ENCODE measurements at regions not wholly inside any gene's neighbourhood (a gene's known extent, or its start where the extent isn't known, plus 50 kb on each side); places are given as distances from the start of the nearest gene placed in this dataset.

DNA sequence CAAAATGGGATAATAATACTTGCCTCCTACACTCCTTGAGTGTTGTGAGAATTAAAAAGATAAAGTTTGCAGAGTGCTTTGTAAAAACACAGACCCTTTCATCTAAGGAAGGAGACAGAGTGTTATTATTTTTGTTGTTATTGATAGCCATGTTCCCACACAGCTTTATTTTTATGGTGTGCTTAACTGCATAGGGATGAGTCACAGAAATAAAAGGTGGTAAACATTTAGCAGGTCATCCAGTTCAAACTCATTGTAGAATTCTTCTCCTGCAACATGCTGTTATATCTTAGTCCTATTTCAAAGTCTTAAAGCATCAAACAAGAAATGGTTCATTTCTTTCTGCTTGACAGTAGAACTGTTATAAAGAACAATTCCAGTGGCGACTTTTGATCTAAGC lies 367.5 kb upstream of the ACTBL2 start:
- no peak for DNase-seq (ENCODE audit: low read depth, low spot score)

DNA sequence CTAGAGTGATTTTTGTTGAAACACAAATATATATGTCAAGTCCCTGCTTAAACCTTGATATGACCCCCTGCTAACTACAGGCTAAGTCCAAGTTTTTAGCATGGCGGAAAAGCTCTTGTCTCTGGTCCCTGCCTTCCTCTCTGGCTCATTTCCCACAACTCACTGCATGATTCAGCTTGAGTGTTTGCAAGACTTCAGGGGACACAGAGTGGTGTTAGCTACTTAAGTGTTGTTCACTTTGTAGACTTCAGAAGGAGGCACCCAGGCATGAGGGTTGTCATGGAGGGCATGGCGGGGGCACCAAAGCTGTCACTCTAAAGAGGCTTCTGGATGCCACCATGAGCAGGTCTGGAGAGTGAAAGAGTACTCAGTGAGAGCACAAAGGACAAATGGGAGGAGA lies 362.4 kb upstream of the ACTBL2 start:
- no peak for DNase-seq (ENCODE audit: low read depth, low spot score)

DNA sequence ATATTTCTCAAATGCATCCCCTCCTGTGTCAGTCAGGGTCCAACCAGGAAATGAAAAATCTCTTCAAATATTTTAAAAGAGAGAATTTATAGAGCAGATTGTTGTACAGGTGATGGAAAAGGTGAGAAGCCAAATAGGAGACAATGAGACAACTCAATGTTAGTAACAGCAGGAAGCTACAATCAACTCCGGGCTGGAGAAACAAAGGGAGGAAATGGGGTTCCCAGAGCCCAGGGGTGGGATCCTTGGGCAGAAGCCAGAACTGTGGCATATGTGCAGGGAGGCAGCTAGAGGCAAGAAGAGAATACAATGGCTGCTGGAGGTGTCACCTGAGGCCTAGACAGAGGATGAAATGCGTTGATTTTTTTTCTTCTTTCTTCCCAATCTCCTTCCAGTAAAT lies 361.8 kb upstream of the ACTBL2 start:
- peak; percentile 35 for DNase-seq (ENCODE audit: low read depth, low spot score)

DNA sequence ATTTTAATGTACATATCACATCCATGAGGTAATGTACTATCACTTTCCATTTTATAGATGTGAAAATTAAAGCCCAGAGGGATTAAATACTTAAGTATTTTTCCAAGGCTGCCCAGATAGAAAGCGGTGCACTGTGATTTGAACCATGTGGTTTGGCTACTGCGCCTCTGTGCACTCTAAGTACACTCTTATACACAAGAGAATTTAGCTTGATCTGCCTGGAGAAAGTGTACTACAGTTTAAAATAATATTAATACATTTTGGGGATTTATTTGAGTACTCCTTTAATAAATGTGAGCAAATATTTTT lies 360.4 kb upstream of the ACTBL2 start:
- DNase-seq (ENCODE audit: low read depth, low spot score): no peak

DNA sequence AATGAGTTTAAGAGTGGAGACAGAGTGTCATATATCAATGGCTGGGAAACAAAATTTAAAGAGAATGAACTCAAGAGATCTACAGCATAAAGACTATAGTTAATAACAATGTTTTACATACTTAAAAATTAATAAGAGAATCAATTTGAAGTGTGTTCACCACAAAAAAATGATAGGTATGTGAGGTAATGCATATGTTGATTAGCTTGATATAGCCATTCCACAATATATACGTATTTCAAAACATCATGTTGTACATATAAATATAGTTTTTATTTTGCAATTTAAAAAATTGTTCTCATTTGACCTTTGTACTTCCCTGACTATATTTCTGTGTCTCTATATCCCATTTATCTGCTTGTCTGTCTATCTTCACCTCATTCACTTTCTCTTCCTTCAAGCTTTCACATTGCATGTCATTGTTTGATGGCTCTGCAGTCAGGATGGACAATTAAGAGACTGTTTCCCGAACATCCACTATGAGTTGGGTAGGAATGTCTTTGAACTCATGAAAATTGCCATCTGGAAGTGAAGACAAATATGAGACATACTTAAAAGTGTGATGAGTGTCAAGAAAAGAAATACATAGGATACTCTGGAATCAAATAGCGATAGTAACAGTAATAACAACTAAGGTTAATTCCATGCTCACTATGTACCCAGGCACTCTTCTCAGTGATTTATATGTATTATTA lies 359.9 kb upstream of the ACTBL2 start:
- no peak for DNase-seq (ENCODE audit: low read depth, low spot score)

DNA sequence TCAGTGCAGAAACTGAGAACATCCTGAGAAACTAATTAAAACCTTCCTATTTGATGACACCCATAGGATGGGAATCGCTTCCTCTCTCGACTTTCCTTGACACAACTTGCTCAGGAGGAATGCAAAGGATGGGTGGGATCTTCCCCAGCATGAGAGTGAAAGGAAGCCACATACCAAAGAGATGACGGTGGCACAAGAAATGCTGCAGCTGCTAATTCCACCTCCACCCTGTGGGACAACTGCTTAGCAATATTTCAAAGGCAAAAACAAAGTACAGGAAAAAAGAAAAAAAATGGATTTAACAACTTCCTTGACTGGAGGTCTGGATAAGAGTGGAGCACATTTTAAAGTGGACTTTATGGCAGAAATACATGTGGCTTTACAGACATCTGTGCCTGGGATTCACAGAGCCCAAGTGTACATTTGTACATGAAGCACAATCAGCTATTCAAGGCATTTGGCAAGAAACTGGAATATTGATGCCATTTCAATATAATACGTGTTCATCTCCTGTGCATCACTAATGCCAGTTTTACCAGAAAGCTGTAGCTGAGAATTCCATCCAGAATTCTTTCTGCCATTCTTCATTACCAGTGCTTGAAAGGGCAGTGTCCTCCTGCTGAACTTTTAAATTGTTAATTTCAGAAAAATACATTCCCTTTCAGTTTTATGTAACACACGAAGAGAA lies 359.2 kb upstream of the ACTBL2 start:
- DNase-seq (ENCODE audit: low read depth, low spot score): peak; percentile 90

DNA sequence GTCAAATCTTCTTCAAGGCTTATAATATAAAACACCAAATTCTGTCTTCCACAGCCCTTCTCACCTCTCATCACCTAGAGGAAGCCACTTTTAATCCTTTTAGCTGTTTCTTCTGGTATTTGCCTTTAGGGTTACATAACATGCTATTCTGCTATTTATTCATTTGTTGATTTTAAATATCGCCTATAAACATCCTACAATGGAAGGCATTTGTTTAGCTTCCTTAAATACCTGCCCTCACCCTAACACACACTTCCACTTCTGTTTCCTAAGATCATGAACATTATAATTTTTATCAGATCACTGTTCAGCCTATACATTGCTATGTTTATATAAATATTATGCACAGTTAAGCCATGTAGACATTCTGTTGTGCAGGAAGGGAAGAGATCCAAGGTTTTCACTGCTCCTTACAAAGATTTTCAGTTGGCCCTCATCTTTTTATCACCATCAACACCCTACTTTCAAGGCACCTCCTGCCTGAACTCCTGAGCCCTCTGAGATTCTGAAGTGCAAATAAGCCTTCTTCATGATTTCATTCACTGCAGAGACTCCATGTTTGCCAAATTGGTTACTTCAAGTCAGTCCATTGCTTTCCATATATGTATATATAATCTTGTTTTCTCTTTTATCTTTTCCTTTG lies 356.9 kb upstream of the ACTBL2 start:
- DNase-seq (ENCODE audit: low read depth, low spot score): no peak

DNA sequence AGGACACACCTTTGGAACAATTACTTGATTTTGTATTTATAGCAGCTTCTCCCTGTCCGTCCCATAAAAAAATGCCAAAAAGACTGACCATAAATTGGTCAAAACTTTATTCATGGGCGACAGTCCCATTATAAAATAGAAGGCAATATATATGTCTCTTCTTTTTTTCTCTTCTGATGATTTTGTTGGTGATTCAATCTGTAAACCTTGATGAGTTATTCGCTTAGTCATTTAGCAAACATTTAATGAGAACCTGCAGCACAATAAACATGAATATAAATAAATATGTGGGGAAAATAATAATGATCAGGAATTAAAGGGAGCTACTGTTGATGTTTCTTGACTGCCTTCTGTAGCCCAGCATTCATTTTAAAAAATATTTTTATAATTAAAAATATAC lies 356.4 kb upstream of the ACTBL2 start:
- no peak for DNase-seq (ENCODE audit: low read depth, low spot score)

DNA sequence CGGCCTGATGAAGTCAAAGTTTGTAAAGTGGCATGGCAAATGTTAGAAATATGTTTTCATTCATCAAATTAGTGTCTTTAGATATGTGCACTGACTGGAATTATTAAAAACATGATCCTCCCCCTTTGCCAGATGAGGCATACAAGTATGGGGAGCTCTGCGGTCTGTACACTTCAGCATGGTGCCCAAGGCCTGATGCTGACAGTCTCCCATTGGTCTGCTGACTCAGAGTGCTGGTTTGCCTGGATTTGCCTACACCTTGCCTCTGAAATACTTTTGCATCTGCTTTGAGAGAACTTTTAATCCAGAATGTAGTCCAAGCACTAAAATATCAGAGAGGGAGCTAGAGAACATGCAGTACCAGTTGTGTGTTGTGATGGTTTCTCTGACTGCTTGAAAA lies 354.3 kb upstream of the ACTBL2 start:
- DNase-seq (ENCODE audit: low read depth, low spot score): no peak

DNA sequence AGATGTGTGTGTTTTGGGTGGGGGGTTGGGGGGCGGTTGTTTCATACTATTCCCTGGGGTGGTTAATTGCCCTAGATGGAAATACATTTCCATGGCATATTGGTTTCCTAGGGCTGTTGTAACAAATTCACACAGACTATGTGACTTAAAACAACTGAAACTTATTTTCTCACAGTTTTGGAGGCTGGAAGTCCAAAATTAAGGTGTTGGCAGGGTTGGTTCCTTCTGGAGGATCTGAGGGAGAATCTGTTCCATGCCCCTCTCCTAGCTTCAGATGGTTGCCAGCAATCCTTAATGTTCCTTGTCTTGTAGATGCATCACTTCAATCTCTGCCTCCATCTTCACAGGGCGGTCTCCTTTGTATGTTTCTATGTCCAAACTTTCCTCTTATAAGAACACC lies 353.7 kb upstream of the ACTBL2 start:
- DNase-seq (ENCODE audit: low read depth, low spot score): no peak

DNA sequence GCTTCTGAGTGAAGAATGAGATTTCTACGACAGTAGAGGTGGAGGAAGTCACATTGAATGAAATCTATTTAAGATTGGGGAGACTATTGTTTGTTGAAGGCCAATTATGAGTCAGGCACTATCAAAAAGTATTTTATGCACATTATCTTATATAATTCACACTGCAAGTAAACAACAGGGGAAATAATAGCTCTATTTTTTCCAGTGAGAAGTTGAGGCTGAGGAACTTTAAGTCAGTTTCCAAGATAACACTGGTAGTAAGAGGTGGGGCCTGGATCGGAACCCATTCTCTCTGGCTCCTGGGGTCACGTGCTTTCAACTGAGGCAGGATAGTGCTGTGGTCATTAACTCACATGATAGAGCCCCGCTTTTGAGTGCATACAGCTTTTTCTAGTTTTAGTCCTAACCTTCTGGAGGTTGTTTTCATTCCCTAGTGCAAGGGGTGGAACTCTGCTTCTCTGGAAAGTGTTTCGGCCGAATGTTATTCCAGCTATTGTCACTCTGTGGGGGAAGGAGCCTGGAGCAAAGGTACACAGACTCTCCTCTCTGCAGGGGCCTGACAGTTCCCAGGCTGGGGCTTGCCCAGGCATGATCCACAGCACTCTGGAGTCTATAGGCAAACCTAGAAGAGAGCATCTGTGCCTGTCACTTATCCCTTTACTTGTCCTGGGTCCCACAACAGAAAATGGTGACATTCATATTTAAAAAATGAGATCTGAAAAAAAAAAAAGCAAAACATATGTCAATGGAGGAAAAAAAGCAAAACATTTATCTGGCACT lies 352.4 kb upstream of the ACTBL2 start:
- no peak for DNase-seq (ENCODE audit: low read depth, low spot score)

DNA sequence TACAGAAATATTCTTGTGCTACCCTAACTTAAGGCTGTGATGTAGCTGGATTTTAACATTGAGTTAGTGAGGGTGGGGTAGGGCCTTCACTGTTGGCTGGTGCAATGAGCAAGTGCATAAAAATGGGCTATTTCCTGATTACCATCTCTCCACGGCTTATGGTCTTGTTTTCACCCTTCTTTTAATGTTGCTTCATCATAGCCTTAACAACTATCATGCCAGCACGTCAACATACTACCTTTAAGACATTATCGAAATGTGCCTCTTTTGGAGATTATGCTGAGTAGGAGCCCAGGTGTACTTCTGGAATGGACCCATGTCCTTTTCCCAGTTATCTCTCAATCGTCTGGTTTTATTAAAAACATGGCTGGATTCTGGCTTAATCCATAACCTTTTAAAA lies 350.9 kb upstream of the ACTBL2 start:
- DNase-seq (ENCODE audit: low read depth, low spot score): no peak

DNA sequence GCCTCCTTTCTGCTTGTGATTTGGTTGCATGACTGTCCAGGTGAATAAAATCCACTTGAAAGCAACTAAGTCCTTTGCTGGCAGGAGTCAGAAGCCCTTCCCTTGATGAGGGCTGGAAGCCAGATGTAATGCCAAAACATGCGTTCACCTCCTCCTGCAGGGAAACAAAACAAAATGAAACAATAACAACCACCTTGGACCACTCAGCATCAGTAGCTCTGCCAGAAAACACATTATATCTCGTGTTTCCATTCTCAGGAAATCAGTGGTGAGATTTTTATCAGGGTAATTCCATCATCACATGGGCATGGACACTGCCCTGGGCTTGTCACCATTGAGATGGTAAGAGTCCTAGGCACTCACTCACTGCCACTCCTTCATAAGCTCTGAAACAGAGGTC lies 350.3 kb upstream of the ACTBL2 start:
- DNase-seq (ENCODE audit: low read depth, low spot score): no peak

DNA sequence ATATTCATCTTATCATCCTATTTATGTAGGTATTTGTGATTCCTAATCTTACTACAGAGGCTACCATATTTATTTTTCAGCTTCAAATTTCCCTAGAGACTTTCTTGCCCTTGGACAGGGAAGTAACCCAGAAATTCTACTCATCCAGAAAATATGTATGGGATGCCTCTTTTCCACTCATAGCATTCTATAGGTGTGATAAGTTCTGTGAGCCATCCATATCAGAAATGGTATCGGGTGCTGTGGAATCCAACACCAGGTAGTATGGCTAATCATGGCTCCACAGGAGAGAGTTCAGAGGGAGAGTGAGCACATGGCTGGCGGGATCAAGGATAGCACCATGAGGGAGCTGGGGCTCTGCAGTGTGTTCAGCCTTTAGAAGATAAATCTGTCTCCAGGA lies 349.3 kb upstream of the ACTBL2 start:
- no peak for DNase-seq (ENCODE audit: low read depth, low spot score)

DNA sequence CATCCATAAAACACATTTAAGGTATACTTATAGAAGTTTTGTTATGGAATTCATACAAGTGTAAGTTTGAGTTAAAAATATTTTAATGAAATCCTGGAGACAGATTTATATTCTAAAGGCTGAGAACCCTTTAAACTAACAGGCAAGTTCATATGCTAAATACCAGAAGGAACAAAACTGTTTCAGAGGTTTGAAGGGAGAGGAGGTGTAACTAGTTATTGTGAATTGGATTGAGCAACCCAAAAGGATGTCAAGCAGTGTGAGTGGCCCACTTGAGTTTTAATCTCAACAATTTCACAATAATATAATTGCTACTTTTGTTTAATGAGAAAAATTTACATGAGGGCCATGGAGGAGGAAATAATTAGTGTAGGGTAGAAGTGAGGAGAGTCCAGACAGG lies 348.5 kb upstream of the ACTBL2 start:
- no peak for DNase-seq (ENCODE audit: low read depth, low spot score)

DNA sequence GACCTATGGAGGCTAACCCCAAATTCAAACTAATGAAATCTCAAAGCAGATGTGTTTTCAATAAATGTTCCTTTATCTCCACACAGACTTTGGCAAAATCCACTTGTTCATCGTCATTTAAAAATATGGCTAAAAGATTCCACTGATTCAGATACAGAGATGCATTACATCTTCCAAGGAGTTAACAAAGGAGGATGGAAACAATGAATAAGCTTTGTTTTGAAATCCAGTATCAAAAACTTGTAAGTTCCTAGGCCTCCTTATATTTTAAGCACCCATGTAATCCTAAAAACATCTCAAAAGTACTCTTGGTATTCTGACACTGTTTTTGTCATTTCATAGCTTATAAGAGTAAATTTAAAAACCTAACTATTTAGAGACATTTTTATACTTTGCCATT lies 345.6 kb upstream of the ACTBL2 start:
- DNase-seq (ENCODE audit: low read depth, low spot score): no peak

DNA sequence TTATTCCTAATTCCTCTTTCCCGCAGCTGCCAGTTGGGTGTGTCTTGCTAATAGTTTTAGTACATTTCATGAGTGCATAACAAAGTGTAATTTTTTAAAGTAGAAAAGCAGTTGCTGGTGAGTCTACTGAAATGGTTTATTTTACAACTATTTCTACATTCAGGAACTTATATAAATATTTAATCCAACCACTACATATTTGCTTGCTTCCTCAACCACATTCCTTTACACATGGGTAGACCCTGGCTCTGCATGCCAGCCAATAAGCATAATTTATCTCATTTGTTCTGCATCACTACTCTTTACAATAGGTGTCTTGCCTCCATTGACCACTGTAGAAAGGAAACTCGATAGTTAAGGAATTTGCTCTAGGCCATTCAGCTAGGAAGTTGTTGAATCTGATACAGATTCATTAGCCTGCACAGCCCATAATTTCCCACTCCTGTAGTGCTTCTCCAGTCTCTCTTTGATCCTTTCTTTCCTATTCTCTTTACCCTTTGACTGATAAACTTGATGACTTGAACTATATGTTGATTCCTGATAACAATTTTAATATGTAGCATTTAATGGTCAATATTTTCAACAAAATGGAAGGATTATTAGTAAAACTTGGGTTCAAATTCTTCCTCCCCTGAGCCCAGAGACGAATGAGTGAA lies 342.5 kb upstream of the ACTBL2 start:
- no peak for DNase-seq (ENCODE audit: low read depth, low spot score)

DNA sequence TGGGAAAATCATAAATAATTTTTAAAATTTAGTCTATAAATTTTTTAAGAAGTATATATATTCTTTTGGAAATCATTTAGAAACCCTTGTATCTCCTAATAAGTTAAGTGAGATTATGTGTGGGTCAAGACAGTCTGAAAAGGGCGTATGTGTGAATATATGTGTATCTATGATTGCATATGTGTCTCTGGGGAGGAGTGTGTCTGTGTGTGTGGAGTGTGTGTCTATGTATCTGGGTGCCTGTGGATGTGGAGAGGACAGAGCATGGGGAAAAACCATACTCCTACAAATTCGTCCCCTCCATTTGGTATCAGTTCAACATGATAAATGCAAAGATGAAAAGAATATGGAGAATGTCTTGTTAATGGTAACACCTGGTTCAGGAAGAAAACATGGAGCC lies 342.0 kb upstream of the ACTBL2 start:
- no peak for DNase-seq (ENCODE audit: low read depth, low spot score)

DNA sequence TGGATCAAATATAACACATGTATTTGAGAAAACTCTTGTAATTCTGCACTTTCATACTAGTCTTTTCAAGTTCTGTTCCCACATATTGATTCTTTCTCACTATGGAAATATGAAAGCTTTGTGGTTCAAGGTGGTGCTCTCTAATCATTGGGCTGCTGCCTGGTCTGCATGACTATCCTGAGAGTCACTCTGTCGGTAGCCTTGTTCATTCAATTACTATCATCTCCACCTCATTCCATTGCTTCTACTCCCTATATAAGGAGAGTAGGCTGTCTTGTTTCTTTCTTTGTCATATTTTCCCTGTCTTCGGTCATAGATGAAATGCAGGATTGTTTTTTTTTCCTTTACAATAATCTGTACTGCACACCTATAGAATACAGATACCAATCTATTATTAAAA lies 341.4 kb upstream of the ACTBL2 start:
- DNase-seq (ENCODE audit: low read depth, low spot score): no peak

DNA sequence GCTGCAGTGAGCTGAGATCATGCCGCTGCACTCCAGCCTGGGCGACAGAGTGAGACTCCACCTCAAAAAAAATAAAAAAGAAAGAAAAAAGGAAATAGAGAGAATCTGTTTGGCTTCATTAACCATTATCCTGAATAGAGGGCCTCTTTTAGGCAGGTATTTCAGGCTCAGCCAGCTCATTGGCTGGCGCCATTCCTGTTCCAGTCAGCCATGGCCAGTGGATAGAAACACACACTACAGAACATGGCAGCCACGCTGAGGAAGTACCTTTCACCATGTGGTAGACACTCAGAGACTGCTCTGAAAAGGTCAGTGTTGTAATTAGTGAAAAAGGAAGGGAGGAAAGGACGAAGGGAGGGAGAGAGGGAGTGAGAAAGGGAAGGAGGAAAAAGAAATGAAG lies 340.0 kb upstream of the ACTBL2 start:
- DNase-seq (ENCODE audit: low read depth, low spot score): no peak

DNA sequence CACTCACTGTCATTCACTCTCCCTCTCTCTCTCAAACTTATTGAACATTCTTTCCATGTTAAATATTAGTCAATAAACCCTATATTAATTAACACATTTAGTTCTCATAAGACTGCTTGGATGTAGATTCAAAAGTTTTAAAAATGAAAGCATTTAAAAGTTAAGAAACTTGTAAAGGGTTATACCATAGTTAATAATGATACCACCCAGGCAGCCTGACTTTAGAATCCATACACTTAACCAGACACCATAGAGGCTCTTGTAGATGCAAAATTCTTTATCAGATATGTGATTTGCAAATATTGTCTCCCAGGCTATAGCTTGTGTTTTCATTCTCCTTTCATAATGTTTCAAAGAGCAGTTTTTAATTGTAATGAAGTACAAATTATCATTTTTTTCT lies 335.8 kb upstream of the ACTBL2 start:
- DNase-seq (ENCODE audit: low read depth, low spot score): no peak

DNA sequence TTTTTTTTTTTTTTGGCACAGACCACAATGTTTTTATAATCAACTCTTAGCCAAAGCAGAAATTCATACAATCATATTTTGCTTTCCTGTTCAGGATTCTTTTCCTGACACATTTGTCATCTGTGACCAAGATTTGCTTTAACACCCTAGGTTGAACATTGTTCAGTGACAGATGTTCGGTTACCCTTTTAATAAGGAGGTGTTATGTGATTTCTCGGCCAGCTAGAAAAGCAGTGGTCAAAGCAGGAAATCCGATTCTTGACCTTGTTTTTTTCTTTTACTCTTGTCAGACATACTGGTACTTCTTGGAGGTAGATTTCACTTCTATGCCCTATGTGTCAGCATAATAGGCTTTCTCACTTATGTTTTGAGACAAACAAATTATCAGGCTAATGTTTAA lies 335.3 kb upstream of the ACTBL2 start:
- no peak for DNase-seq (ENCODE audit: low read depth, low spot score)

Measured in pulmonary artery endothelial cell (primary cell).